Heart left ventricle (tissue), 13 donors: ENCODE measurements at regions not wholly inside any gene's neighbourhood (a gene's known extent, or its start where the extent isn't known, plus 50 kb on each side); places are given as distances from the start of the nearest gene placed in this dataset.

Source experiments
- POLR2A ChIP-seq, 2 donors: fragments of 450-650 bp; IDR thresholded peaks; one replicate each; pipeline ENCODE4 v1.6.1; 2017; ENCODE audit warnings: antibody characterized with exemption in 2 of 2, mild to moderate bottlenecking in 2 of 2, moderate library complexity in 2 of 2
- TF ChIP-seq, protein P1 (sequence below), 12 donors: fragments of 200-600 bp; sonication (generic) in 4 of 12; IDR thresholded peaks; one replicate each; pipeline versions ENCODE4 v1.5.0 to v1.8.0; 2018 to 2022; ENCODE audit warnings: antibody characterized with exemption in 12 of 12, mild to moderate bottlenecking in 5 of 12
- donor health status: ischemic (EF 13 %, LVEDD 7.1; RV severe dilation, severe dysfunction).
- donor health status: DM: no; HTN: yes; CAD: no.
- donor health status: DM: no; HTN: no; CAD: no.
- donor health status: ischemic (EF 25% LVEDD 6.9; RV normal size, moderate dysfunction).
- donor health status: ischemic (EF 25% LVEDD 5.7; RV mildly dilated, moderate dysfunction).
- donor health status: ischemic (EF 35%, LVEDD 5.7; RV mildly dilated, moderate dysfunction).
- donor health status: nonischemic (EF 11% LVEDD 7.7; RV severe dilation, severe dysfunction).
- donor health status: DM: yes; HTN: yes; CAD: no.
- donor health status: PGD.
- donor health status: ischemic (EF 29% LVEDD 5.4; RV normal size, mild dysfunction).
- donor health status: nonischemic (EF 23%, LVEDD 6.1; RV moderate dilation, normal function).

DNA sequence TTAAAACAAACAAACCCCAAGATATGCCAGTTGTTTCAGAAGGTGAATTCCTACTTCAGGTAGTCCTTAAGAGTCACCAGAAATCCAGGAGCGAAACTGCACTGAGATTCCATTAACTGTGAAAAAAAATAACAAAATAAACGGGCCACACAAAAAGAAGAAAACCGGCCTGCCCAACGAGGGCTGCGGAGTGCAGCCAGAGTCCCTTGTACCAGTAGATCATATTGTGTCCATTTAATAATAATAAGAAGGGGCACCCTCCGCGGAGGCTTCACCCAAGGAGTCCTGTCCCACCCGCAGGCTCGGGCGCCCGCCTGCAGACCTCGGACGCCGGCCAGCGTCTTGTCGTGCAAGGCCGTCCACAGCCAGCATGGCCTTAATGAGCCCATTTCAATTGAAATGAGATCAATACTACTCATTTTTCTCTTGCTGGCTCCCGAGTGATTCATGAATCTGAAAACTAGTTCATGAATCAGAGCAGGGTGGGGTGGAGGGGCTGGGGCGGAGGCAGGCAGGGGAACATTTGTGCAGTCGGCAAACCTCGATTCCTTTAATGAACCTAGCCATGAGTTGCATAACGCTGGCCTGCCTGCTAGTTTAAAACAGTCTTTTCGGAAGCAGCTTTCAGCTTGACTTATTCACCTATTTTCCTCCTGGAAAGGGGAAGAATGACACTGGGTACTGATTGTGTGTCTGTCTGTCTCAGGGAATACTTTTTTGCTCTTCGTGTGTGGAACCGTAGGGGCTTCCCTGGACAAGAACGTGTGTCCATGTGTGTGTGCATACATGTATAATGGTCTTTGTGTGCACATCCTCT lies 113.1 kb upstream of the IRF2BP2 start:
- TF ChIP-seq, protein P1, sequence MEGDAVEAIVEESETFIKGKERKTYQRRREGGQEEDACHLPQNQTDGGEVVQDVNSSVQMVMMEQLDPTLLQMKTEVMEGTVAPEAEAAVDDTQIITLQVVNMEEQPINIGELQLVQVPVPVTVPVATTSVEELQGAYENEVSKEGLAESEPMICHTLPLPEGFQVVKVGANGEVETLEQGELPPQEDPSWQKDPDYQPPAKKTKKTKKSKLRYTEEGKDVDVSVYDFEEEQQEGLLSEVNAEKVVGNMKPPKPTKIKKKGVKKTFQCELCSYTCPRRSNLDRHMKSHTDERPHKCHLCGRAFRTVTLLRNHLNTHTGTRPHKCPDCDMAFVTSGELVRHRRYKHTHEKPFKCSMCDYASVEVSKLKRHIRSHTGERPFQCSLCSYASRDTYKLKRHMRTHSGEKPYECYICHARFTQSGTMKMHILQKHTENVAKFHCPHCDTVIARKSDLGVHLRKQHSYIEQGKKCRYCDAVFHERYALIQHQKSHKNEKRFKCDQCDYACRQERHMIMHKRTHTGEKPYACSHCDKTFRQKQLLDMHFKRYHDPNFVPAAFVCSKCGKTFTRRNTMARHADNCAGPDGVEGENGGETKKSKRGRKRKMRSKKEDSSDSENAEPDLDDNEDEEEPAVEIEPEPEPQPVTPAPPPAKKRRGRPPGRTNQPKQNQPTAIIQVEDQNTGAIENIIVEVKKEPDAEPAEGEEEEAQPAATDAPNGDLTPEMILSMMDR (IDR thresholded peaks at IDR 0.05): no peak
- no peak for TF ChIP-seq POLR2A (IDR thresholded peaks at IDR 0.05)
